ENCODE measurements at regions not wholly inside any gene's neighbourhood (a gene's known extent, or its start where the extent isn't known, plus 50 kb on each side); places are given as distances from the start of the nearest gene placed in this dataset.

DNA sequence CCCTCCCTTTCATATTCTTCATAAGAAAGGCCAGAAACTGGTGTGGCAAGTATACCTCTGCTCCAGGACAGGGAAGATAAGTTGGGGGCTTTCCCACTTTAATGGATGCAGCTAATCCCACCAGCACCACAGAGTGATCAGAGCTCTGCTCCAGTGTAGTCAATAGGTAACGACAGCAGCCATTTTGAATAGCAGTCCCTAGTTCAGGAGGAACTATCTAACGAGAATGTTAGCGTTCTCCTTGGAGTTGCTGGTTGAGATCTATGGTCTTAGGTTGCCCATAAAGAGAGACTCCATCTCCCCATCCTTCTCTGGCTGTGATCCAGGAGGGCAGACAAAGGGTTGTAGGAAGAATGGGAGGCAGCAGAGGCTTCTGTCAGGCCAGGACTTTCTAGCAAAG lies 64.0 kb upstream of the CCDC90B start:
- TF ChIP-seq EZH2 (IDR thresholded peaks at IDR 0.05; ENCODE audit: insufficient read depth, poor library complexity, severe bottlenecking) (no peak), EZH2phosphoT487 (IDR thresholded peaks at IDR 0.05; ENCODE audit: insufficient read depth, low read depth) (no peak)
